ENCODE measurements at regions not wholly inside any gene's neighbourhood (a gene's known extent, or its start where the extent isn't known, plus 50 kb on each side); places are given as distances from the start of the nearest gene placed in this dataset.
A peak's percentile ranks its signal among the peaks of the same experiment; 100 is the strongest.
"Not testable (repeated sequence)": the region's sequence is repeated elsewhere in the genome, so short reads cannot be mapped to it uniquely, and the experiment has no call there.

DNA sequence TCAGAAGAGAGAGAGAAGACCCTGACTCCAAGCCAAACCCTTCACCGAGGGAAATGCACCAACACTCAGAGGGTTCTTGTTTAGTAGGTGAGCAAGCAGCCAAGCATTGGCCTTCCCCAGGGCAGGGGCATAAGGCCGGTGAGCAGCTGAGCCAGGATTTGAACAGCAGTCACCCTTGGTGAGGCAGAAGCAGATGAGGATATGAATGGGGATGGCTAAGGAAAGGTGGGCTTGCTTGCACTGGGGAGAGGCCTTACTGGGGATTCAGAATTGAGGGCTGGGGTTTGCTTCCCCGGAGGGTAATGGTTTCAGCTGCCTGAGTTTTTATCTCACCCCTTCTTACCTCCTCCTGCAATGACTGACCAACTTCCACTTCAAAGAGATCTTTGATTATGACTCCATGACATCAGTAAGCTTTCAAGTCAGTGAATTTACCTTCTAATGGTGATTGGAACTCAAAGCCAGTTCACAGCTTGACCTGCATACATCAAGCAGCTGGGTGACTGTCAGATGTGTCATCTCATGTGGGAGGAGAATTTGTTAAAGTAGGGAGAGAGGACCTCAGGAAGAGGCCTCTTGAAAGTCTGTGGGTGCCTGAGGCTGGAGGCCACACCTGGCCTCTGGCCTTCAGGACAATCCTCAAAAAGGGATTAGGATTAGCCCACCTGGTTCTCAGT is 114.5 kb upstream of the PLGLB2 start:
- H3K18ac ChIP-seq (ENCODE audit: low read depth in 1 of 2, low read length in 2 of 2); H3K4me2 ChIP-seq (ENCODE audit: low read length, poor library complexity, severe bottlenecking); H4K8ac ChIP-seq (ENCODE audit: low read length); H2AFZ ChIP-seq (ENCODE audit: low read depth, low read length); H3K23ac ChIP-seq (ENCODE audit: low read length in 2 of 2); H2AK5ac ChIP-seq (ENCODE audit: low read length, severe bottlenecking); DNase-seq; H3K36me3 ChIP-seq (ENCODE audit: control insufficient read depth in 1 of 2, insufficient read depth in 2 of 2, low read depth in 1 of 2, low read length in 2 of 2); H3K27ac ChIP-seq (ENCODE audit: low read length, poor library complexity, severe bottlenecking); H3K9ac ChIP-seq (ENCODE audit: low read length); H3K4me3 ChIP-seq (ENCODE audit: insufficient read depth in 1 of 2, low read depth in 1 of 2, low read length in 2 of 2); H3K79me1 ChIP-seq (replicated peaks; ENCODE audit: low read length, poor library complexity, severe bottlenecking); H3K27me3 ChIP-seq (ENCODE audit: control insufficient read depth in 1 of 2, insufficient read depth in 1 of 2, low read length in 2 of 2); H3K9me3 ChIP-seq (ENCODE audit: control insufficient read depth, low read length); H3K4me1 ChIP-seq (ENCODE audit: control insufficient read depth, insufficient read depth, low read depth, low read length); H3K4ac ChIP-seq (ENCODE audit: low read depth in 1 of 2, low read length in 2 of 2); H2BK5ac ChIP-seq (ENCODE audit: low read depth, low read length, poor library complexity, severe bottlenecking); H3K14ac ChIP-seq (ENCODE audit: low read length in 2 of 2); H2BK15ac ChIP-seq (ENCODE audit: low read depth, poor library complexity, severe bottlenecking); H2BK120ac ChIP-seq (ENCODE audit: low read depth, low read length); H2BK12ac ChIP-seq (ENCODE audit: low read length in 2 of 2); H4K91ac ChIP-seq (ENCODE audit: low read length): not testable (repeated sequence)
- 100% methylated on average over 1 of the region's 3 CpGs for WGBS

- H2BK5ac ChIP-seq (ENCODE audit: low read depth, low read length, poor library complexity, severe bottlenecking); H3K4ac ChIP-seq (ENCODE audit: low read depth in 1 of 2, low read length in 2 of 2); H3K4me1 ChIP-seq (ENCODE audit: control insufficient read depth, insufficient read depth, low read depth, low read length); H2AK5ac ChIP-seq (ENCODE audit: low read length, severe bottlenecking); H3K9ac ChIP-seq (ENCODE audit: low read length); H4K91ac ChIP-seq (ENCODE audit: low read length); H3K9me3 ChIP-seq (ENCODE audit: control insufficient read depth, low read length); H3K18ac ChIP-seq (ENCODE audit: low read depth in 1 of 2, low read length in 2 of 2); H2BK120ac ChIP-seq (ENCODE audit: low read depth, low read length); H2BK15ac ChIP-seq (ENCODE audit: low read depth, poor library complexity, severe bottlenecking); H3K23ac ChIP-seq (ENCODE audit: low read length in 2 of 2); H2BK12ac ChIP-seq (ENCODE audit: low read length in 2 of 2); H3K14ac ChIP-seq (ENCODE audit: low read length in 2 of 2); H3K27me3 ChIP-seq (ENCODE audit: control insufficient read depth in 1 of 2, insufficient read depth in 1 of 2, low read length in 2 of 2); H4K8ac ChIP-seq (ENCODE audit: low read length); DNase-seq; H3K4me3 ChIP-seq (ENCODE audit: insufficient read depth in 1 of 2, low read depth in 1 of 2, low read length in 2 of 2); H2AFZ ChIP-seq (ENCODE audit: low read depth, low read length); H3K4me2 ChIP-seq (ENCODE audit: low read length, poor library complexity, severe bottlenecking); H3K36me3 ChIP-seq (ENCODE audit: control insufficient read depth in 1 of 2, insufficient read depth in 2 of 2, low read depth in 1 of 2, low read length in 2 of 2); H3K79me1 ChIP-seq (replicated peaks; ENCODE audit: low read length, poor library complexity, severe bottlenecking); H3K27ac ChIP-seq (ENCODE audit: low read length, poor library complexity, severe bottlenecking): not testable (repeated sequence)
- no CpG with 5 or more reads among the region's 7 CpGs for WGBS
Observed at GRCh38 chr2:87634106-87634505, 113.8 kb upstream of the PLGLB2 start.

- not testable (repeated sequence) for DNase-seq; H3K4me1 ChIP-seq (ENCODE audit: control insufficient read depth, insufficient read depth, low read depth, low read length)
Observed at GRCh38 chr2:87634971-87635650, 112.8 kb upstream of the PLGLB2 start.

GRCh38 chr2:87636246-87636645 is 111.6 kb upstream of the PLGLB2 start:
- H3K9ac ChIP-seq (ENCODE audit: low read length); H3K9me3 ChIP-seq (ENCODE audit: control insufficient read depth, low read length); H3K4me1 ChIP-seq (ENCODE audit: control insufficient read depth, insufficient read depth, low read depth, low read length); H3K18ac ChIP-seq (ENCODE audit: low read depth in 1 of 2, low read length in 2 of 2); H2BK15ac ChIP-seq (ENCODE audit: low read depth, poor library complexity, severe bottlenecking); H2BK5ac ChIP-seq (ENCODE audit: low read depth, low read length, poor library complexity, severe bottlenecking); H3K27me3 ChIP-seq (ENCODE audit: control insufficient read depth in 1 of 2, insufficient read depth in 1 of 2, low read length in 2 of 2); H3K79me1 ChIP-seq (replicated peaks; ENCODE audit: low read length, poor library complexity, severe bottlenecking); H2AFZ ChIP-seq (ENCODE audit: low read depth, low read length); H3K23ac ChIP-seq (ENCODE audit: low read length in 2 of 2); H3K4me2 ChIP-seq (ENCODE audit: low read length, poor library complexity, severe bottlenecking); DNase-seq; H3K27ac ChIP-seq (ENCODE audit: low read length, poor library complexity, severe bottlenecking); H3K14ac ChIP-seq (ENCODE audit: low read length in 2 of 2); H2BK12ac ChIP-seq (ENCODE audit: low read length in 2 of 2); H2AK5ac ChIP-seq (ENCODE audit: low read length, severe bottlenecking); H3K4ac ChIP-seq (ENCODE audit: low read depth in 1 of 2, low read length in 2 of 2); H3K36me3 ChIP-seq (ENCODE audit: control insufficient read depth in 1 of 2, insufficient read depth in 2 of 2, low read depth in 1 of 2, low read length in 2 of 2); H3K4me3 ChIP-seq (ENCODE audit: insufficient read depth in 1 of 2, low read depth in 1 of 2, low read length in 2 of 2); H4K91ac ChIP-seq (ENCODE audit: low read length); H4K8ac ChIP-seq (ENCODE audit: low read length); H2BK120ac ChIP-seq (ENCODE audit: low read depth, low read length): not testable (repeated sequence)
- WGBS, result 100% methylated on average over 4 of the region's 7 CpGs

More at GRCh38 chr2:87634971-87635650, 112.8 kb upstream of the PLGLB2 start:
- 70% methylated on average over 2 of the region's 10 CpGs for WGBS
- not testable (repeated sequence) for H3K4me3 ChIP-seq (ENCODE audit: insufficient read depth in 1 of 2, low read depth in 1 of 2, low read length in 2 of 2); H2AFZ ChIP-seq (ENCODE audit: low read depth, low read length); H3K4me2 ChIP-seq (ENCODE audit: low read length, poor library complexity, severe bottlenecking); H3K18ac ChIP-seq (ENCODE audit: low read depth in 1 of 2, low read length in 2 of 2); H3K27me3 ChIP-seq (ENCODE audit: control insufficient read depth in 1 of 2, insufficient read depth in 1 of 2, low read length in 2 of 2); H3K79me1 ChIP-seq (replicated peaks; ENCODE audit: low read length, poor library complexity, severe bottlenecking); H3K4ac ChIP-seq (ENCODE audit: low read depth in 1 of 2, low read length in 2 of 2); H3K9me3 ChIP-seq (ENCODE audit: control insufficient read depth, low read length); H4K91ac ChIP-seq (ENCODE audit: low read length); H3K23ac ChIP-seq (ENCODE audit: low read length in 2 of 2); H3K9ac ChIP-seq (ENCODE audit: low read length); H2AK5ac ChIP-seq (ENCODE audit: low read length, severe bottlenecking); H2BK5ac ChIP-seq (ENCODE audit: low read depth, low read length, poor library complexity, severe bottlenecking); H3K14ac ChIP-seq (ENCODE audit: low read length in 2 of 2); H4K8ac ChIP-seq (ENCODE audit: low read length); H2BK120ac ChIP-seq (ENCODE audit: low read depth, low read length); H3K27ac ChIP-seq (ENCODE audit: low read length, poor library complexity, severe bottlenecking); H3K36me3 ChIP-seq (ENCODE audit: control insufficient read depth in 1 of 2, insufficient read depth in 2 of 2, low read depth in 1 of 2, low read length in 2 of 2)
- H2BK15ac ChIP-seq (ENCODE audit: low read depth, poor library complexity, severe bottlenecking), result peak overlapping the region; percentile 89
- H2BK12ac ChIP-seq (ENCODE audit: low read length in 2 of 2), result peak overlapping the region in 1 of 2 experiments; percentile 84

Measured in mesenchymal stem cell (in vitro differentiated cells and primary cell).